ENCODE measurements at regions not wholly inside any gene's neighbourhood (a gene's known extent, or its start where the extent isn't known, plus 50 kb on each side); places are given as distances from the start of the nearest gene placed in this dataset.
"Not testable (repeated sequence)": the region's sequence is repeated elsewhere in the genome, so short reads cannot be mapped to it uniquely, and the experiment has no call there.

DNA sequence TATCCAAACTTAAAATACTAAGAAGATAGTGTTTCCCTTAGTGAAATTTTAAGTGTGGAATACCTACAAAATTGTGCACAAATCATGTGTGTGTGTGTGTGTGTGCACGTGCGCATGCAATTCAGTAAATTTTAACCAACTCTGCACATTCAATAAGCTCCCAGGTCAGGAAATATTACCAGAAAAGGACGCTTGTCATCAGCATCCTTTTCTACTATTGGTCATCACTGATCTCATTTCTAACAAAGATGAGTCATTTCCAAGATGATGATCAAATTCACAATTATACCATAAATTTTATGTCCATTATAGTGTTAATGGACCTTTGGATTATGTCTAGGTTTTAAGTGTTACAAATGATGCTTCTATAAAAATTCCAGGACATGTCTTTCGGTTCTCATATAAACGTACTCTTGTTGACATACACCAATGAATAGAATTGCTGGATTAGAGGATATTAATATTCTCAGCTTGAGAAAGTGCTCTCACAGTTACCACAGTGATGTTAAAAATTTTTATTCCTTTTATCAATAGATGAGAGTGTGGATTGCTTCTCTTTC lies 560.9 kb upstream of the AGA start:
- Histone ChIP-seq H3K27ac (no peak overlapping the region), H3K9me3 (ENCODE audit: severe bottlenecking) (no peaks in the 10 kb centered on the region), H3K36me3 (no peaks in the 10 kb centered on the region), H3K27me3 (ENCODE audit: insufficient read depth, low read depth, severe bottlenecking) (peaks cover 7% of the 10 kb centered on the region), H3K4me3 (ENCODE audit: low read depth, low read length) (no peak overlapping the region)
- no peak for DNase-seq
- TF ChIP-seq, protein P1, sequence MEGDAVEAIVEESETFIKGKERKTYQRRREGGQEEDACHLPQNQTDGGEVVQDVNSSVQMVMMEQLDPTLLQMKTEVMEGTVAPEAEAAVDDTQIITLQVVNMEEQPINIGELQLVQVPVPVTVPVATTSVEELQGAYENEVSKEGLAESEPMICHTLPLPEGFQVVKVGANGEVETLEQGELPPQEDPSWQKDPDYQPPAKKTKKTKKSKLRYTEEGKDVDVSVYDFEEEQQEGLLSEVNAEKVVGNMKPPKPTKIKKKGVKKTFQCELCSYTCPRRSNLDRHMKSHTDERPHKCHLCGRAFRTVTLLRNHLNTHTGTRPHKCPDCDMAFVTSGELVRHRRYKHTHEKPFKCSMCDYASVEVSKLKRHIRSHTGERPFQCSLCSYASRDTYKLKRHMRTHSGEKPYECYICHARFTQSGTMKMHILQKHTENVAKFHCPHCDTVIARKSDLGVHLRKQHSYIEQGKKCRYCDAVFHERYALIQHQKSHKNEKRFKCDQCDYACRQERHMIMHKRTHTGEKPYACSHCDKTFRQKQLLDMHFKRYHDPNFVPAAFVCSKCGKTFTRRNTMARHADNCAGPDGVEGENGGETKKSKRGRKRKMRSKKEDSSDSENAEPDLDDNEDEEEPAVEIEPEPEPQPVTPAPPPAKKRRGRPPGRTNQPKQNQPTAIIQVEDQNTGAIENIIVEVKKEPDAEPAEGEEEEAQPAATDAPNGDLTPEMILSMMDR (IDR thresholded peaks at IDR 0.05; ENCODE audit: low read depth, low read length), result no peak

GRCh38 chr4:178010596-178010995 lies 568.4 kb upstream of the AGA start:
- no peak for DNase-seq
- TF ChIP-seq, protein P1 (IDR thresholded peaks at IDR 0.05; ENCODE audit: low read depth, low read length), result no peak
- Histone ChIP-seq H3K4me3 (ENCODE audit: low read depth, low read length) (no peak overlapping the region), H3K36me3 (no peaks in the 10 kb centered on the region), H3K27me3 (ENCODE audit: insufficient read depth, low read depth, severe bottlenecking) (peaks cover 24% of the 10 kb centered on the region), H3K9me3 (ENCODE audit: severe bottlenecking) (no peaks in the 10 kb centered on the region), H3K27ac (no peak overlapping the region)

GRCh38 chr4:178015046-178015445 lies 572.8 kb upstream of the AGA start:
- H3K27ac ChIP-seq; H3K9me3 ChIP-seq (ENCODE audit: severe bottlenecking); H3K4me3 ChIP-seq (ENCODE audit: low read depth, low read length); DNase-seq; H3K36me3 ChIP-seq: not testable (repeated sequence)
- peaks cover 18% of the 10 kb centered on the region for H3K27me3 ChIP-seq (ENCODE audit: insufficient read depth, low read depth, severe bottlenecking)

DNA sequence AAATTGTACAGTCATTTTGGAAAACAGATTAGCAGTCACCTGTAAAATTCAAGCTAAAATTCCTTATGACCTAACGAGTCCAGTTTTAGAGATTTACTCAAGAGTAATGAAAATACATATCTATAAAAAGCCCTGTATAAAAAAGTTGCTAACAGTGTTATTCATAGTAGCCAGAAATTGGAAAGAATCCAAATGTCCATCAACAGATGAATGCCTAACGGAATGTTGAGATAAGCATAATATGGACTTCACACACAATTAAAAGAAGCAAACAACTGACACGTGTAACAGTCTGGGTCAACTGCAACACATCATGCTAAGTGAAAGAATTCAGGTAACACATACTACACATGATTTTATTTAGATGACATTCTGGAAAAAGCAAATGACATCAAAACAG lies 584.8 kb upstream of the AGA start:
- Histone ChIP-seq H3K27ac (no peak overlapping the region), H3K27me3 (ENCODE audit: insufficient read depth, low read depth, severe bottlenecking) (peaks cover 70% of the 10 kb centered on the region), H3K9me3 (ENCODE audit: severe bottlenecking) (no peaks in the 10 kb centered on the region), H3K4me3 (ENCODE audit: low read depth, low read length) (no peak overlapping the region), H3K36me3 (no peaks in the 10 kb centered on the region)
- TF ChIP-seq, protein P1 (IDR thresholded peaks at IDR 0.05; ENCODE audit: low read depth, low read length), result no peak
- DNase-seq, result no peak

DNA sequence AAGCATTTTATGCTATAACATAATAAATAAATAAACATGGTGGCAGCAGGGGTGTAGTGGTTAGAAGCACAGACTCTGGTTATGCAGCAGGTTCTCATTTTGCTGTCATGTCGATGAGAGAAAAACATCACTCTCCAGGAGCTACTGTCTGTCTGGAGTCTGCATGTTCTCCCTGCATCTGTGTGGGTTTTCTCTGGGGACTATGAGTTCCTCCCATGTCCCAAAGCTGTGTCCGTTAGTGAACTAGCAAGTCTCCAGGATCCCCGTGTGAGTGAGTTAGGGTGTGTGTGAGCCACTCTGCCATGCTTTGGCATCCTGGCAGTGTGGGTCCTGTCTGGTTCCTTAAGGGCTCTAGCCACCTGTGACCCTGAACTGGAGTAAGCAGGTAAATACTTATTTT lies 585.6 kb upstream of the AGA start:
- Histone ChIP-seq H3K36me3 (no peaks in the 10 kb centered on the region), H3K27me3 (ENCODE audit: insufficient read depth, low read depth, severe bottlenecking) (peaks cover 69% of the 10 kb centered on the region)
- no peak for DNase-seq

GRCh38 chr4:178028481-178028880 lies 586.2 kb upstream of the AGA start:
- TF ChIP-seq, protein P1 (IDR thresholded peaks at IDR 0.05; ENCODE audit: low read depth, low read length), result no peak
- no peak for DNase-seq

More for the DNA sequence above, 585.6 kb upstream of the AGA start:
- no peaks in the 10 kb centered on the region for H3K9me3 ChIP-seq (ENCODE audit: severe bottlenecking)
- no peak overlapping the region for H3K27ac ChIP-seq
- TF ChIP-seq, protein P1 (IDR thresholded peaks at IDR 0.05; ENCODE audit: low read depth, low read length), result no peak
- no peak overlapping the region for H3K4me3 ChIP-seq (ENCODE audit: low read depth, low read length)

More at GRCh38 chr4:178028481-178028880, 586.2 kb upstream of the AGA start:
- Histone ChIP-seq H3K9me3 (ENCODE audit: severe bottlenecking) (no peaks in the 10 kb centered on the region), H3K27me3 (ENCODE audit: insufficient read depth, low read depth, severe bottlenecking) (peaks cover 67% of the 10 kb centered on the region), H3K27ac (no peak overlapping the region), H3K36me3 (no peaks in the 10 kb centered on the region), H3K4me3 (ENCODE audit: low read depth, low read length) (no peak overlapping the region)
